ENCODE measurements at regions not wholly inside any gene's neighbourhood (a gene's known extent, or its start where the extent isn't known, plus 50 kb on each side); places are given as distances from the start of the nearest gene placed in this dataset.

DNA sequence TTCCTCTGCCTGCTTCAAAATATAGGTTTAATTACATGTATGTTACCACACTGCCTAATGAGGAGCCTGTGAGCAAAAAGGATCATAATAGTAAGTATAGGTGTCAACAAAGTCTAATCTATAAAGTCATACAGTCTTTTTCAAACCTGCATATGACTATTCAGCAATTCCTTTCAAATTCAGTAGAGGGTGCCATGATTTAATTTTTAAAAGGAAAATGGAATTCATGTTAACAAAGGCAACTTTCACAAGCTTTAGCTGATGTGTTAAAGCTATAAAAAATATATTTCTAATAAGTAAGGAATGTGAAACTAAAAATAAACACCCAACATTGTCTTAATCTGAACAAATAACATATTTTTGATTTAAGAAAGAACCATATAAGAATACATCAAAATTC is 52.1 kb downstream of the MPP7 start:
- TF ChIP-seq, protein P1, sequence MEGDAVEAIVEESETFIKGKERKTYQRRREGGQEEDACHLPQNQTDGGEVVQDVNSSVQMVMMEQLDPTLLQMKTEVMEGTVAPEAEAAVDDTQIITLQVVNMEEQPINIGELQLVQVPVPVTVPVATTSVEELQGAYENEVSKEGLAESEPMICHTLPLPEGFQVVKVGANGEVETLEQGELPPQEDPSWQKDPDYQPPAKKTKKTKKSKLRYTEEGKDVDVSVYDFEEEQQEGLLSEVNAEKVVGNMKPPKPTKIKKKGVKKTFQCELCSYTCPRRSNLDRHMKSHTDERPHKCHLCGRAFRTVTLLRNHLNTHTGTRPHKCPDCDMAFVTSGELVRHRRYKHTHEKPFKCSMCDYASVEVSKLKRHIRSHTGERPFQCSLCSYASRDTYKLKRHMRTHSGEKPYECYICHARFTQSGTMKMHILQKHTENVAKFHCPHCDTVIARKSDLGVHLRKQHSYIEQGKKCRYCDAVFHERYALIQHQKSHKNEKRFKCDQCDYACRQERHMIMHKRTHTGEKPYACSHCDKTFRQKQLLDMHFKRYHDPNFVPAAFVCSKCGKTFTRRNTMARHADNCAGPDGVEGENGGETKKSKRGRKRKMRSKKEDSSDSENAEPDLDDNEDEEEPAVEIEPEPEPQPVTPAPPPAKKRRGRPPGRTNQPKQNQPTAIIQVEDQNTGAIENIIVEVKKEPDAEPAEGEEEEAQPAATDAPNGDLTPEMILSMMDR (IDR thresholded peaks at IDR 0.05) = peak; percentile 42 to 44
- ATAC-seq (peak; percentile 12), DNase-seq (no peak)
- no peaks in the 10 kb centered on the region for H3K36me3 ChIP-seq
- no peak overlapping the region for H3K4me3 ChIP-seq
- intact Hi-C loops (cut with DNase I) = no loop called here
- H3K27ac ChIP-seq = no peak overlapping the region
- no peaks in the 10 kb centered on the region for H3K9me3 ChIP-seq
- peaks cover 5 to 47% of the 10 kb centered on the region in 2 donors for H3K4me1 ChIP-seq
- H3K27me3 ChIP-seq = peaks cover 0 to 4% of the 10 kb centered on the region in 2 donors

DNA sequence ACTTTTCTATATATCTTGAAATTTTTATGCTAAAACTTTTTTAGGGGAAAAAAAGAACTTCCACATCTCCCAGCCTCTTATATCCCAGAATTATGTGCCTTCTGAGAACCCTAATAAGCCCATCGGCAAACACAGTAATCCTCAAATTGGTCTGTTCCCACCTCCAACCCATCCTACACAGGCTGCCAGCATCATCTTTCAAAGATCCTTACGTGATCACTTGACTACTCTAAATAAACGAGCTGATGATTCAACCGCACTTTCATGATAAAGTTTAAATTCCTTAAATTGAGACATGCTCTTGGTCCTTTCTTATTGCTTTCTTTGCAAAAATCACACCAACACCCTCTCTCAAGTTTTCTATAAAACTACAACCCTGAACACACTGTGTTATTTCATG is 52.5 kb downstream of the MPP7 start:
- intact Hi-C loops (cut with DNase I) = no loop called here

DNA sequence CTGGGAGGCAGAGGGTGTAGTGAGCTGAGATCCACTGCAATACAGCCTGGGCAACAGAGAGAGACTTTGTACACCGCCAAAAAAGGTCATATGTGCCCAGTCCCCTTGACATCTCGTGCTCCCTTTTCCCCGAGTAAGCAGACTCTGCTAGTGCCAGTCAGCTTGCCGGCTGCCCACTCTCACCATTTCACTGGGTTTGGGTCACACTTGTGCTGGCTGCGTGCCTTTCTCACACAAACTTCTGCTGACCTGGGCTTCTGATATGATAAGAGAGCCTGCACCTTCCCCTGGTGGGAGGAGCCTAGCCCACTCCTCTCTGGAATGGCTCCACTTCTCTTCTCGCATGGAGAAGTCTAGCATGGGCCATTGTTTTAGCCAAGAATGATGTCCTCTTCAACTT is 53.4 kb downstream of the MPP7 start:
- Histone ChIP-seq H3K36me3 (no peaks in the 10 kb centered on the region), H3K27me3 (peaks cover 0 to 4% of the 10 kb centered on the region in 2 donors), H3K27ac (no peak overlapping the region), H3K4me3 (no peak overlapping the region), H3K9me3 (no peaks in the 10 kb centered on the region), H3K4me1 (peaks cover 5 to 46% of the 10 kb centered on the region in 2 donors)
- TF ChIP-seq, protein P1 (IDR thresholded peaks at IDR 0.05) = no peak
- DNase-seq (no peak), ATAC-seq (no peak)
- intact Hi-C loops (cut with DNase I) = loop anchor here in 1 of 2 donors (5.0 to 10.0 kb wide), 2 partner anchors 133 to 505 kb away; partner anchors contain the start of gene MKX

More for the DNA sequence above, 52.5 kb downstream of the MPP7 start:
- ATAC-seq = no peak
- no peaks in the 10 kb centered on the region for H3K36me3 ChIP-seq
- H3K4me3 ChIP-seq = no peak overlapping the region
- no peak for DNase-seq
- H3K9me3 ChIP-seq = no peaks in the 10 kb centered on the region
- peaks cover 0 to 4% of the 10 kb centered on the region in 2 donors for H3K27me3 ChIP-seq
- H3K4me1 ChIP-seq = peaks cover 5 to 47% of the 10 kb centered on the region in 2 donors
- TF ChIP-seq, protein P1 (IDR thresholded peaks at IDR 0.05) = no peak
- no peak overlapping the region for H3K27ac ChIP-seq

DNA sequence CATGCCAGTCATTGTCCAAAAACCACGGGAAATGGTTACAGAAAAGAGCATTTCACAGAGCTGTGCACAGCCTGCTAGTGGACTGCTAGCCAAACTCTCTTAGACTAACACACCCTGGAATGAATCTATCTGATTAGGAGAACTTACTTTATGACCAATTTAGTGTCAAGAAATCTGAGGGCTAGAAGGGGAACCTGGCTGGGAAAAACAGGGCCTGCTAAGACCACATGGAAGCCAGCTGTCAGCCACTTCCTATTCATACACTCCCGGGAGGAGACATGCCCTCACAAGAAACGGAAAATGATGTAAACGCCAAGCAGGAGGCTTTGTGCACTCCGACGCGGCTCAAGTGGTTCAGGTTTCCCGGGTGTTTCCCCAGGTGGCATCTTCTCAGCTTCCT is 54.8 kb downstream of the MPP7 start:
- TF ChIP-seq, protein P1 (IDR thresholded peaks at IDR 0.05) = no peak
- Histone ChIP-seq H3K4me3 (no peak overlapping the region), H3K9me3 (no peaks in the 10 kb centered on the region), H3K27ac (peak overlapping the region in 1 of 2 donors; percentile 49), H3K4me1 (peaks cover 5 to 35% of the 10 kb centered on the region in 2 donors), H3K27me3 (peaks cover 0 to 4% of the 10 kb centered on the region in 2 donors), H3K36me3 (no peaks in the 10 kb centered on the region)
- DNase-seq (peak in 1 of 4 donors; percentile 47), ATAC-seq (peak; percentile 65)
- intact Hi-C loops (cut with DNase I) = loop anchor here in 1 of 2 donors (5.0 to 10.0 kb wide), 2 partner anchors 134 to 503 kb away; partner anchors contain the start of gene MKX

DNA sequence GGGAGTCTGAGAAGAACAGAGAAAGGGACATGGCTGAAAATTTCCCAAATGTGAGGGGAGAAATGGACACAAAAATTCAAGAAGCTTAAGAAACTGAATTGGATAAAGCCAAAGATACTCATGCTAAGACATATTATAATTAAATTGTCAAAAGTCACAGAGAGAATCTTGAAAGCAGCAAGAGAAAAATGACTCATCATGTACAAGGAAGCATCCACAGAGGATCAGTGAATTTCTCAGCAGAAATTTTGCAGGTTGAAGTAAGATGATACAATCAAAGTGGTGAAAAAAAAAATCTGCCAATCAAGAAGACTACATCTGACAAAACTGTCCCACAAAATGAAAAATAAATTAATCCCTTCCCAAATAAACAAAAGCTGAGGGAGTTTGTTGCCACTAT is 56.8 kb downstream of the MPP7 start:
- Histone ChIP-seq H3K4me3 (no peak overlapping the region), H3K4me1 (peaks cover 5 to 35% of the 10 kb centered on the region in 2 donors), H3K9me3 (no peaks in the 10 kb centered on the region), H3K27me3 (peaks cover 0 to 4% of the 10 kb centered on the region in 2 donors), H3K27ac (no peak overlapping the region), H3K36me3 (no peaks in the 10 kb centered on the region)
- intact Hi-C loops (cut with DNase I) = loop anchor here in 1 of 2 donors (5.0 to 10.0 kb wide), 2 partner anchors 136 to 501 kb away; partner anchors contain the start of gene MKX
- ATAC-seq (no peak), DNase-seq (no peak)
- TF ChIP-seq, protein P1 (IDR thresholded peaks at IDR 0.05) = no peak

Measured in left lung (tissue), 4 donors.